ENCODE measurements at regions not wholly inside any gene's neighbourhood (a gene's known extent, or its start where the extent isn't known, plus 50 kb on each side); places are given as distances from the start of the nearest gene placed in this dataset.

- no peak overlapping the region for H3K4me3 ChIP-seq (ENCODE audit: low read depth, low read length)
- no peak for TF ChIP-seq CTCF (IDR thresholded peaks at IDR 0.05; ENCODE audit: insufficient read depth, low read length, poor library complexity, severe bottlenecking)
- no peak for DNase-seq (ENCODE audit: low read depth)
- H3K27me3 ChIP-seq (ENCODE audit: control insufficient read depth, insufficient read depth, low read length), result no peaks in the 10 kb centered on the region
- no peaks in the 10 kb centered on the region for H3K36me3 ChIP-seq (ENCODE audit: control insufficient read depth, insufficient read depth, low read length)
These were observed 304.5 kb upstream of the FZD8 start for GRCh38 chr10:35946556-35946955.

DNA sequence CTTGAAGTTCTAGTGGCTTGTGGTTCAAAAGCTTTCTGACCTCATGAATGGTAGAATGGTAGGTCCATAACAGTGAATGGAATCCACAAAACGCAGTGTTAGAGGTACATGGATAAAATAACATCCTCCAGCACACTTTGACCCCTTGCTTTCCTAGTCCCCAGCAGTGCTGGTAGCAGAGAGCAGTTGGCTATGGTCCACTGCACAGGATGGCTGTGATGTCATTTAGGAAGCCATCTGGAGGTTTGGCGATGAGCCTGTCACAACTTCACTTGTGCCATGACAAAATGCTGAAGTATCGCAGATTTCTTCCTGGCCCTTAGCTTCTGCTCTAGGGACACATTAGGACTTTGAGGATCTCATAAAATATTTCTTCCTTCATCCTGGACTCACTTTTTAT is 300.0 kb upstream of the FZD8 start:
- H3K4me3 ChIP-seq (ENCODE audit: low read depth, low read length), result no peak overlapping the region
- DNase-seq (ENCODE audit: low read depth), result no peak
- no peak for TF ChIP-seq CTCF (IDR thresholded peaks at IDR 0.05; ENCODE audit: insufficient read depth, low read length, poor library complexity, severe bottlenecking)
- H3K27me3 ChIP-seq (ENCODE audit: control insufficient read depth, insufficient read depth, low read length), result no peaks in the 10 kb centered on the region
- no peaks in the 10 kb centered on the region for H3K36me3 ChIP-seq (ENCODE audit: control insufficient read depth, insufficient read depth, low read length)

GRCh38 chr10:35940141-35941041 is 298.3 kb upstream of the FZD8 start:
- Histone ChIP-seq H3K36me3 (ENCODE audit: control insufficient read depth, insufficient read depth, low read length) (no peaks in the 10 kb centered on the region), H3K4me3 (ENCODE audit: low read depth, low read length) (no peak overlapping the region), H3K27me3 (ENCODE audit: control insufficient read depth, insufficient read depth, low read length) (no peaks in the 10 kb centered on the region)
- no peak for DNase-seq (ENCODE audit: low read depth)
- no peak for TF ChIP-seq CTCF (IDR thresholded peaks at IDR 0.05; ENCODE audit: insufficient read depth, low read length, poor library complexity, severe bottlenecking)

GRCh38 chr10:35938160-35938559 is 296.1 kb upstream of the FZD8 start:
- no peak for DNase-seq (ENCODE audit: low read depth)
- no peak for TF ChIP-seq CTCF (IDR thresholded peaks at IDR 0.05; ENCODE audit: insufficient read depth, low read length, poor library complexity, severe bottlenecking)
- Histone ChIP-seq H3K36me3 (ENCODE audit: control insufficient read depth, insufficient read depth, low read length) (no peaks in the 10 kb centered on the region), H3K4me3 (ENCODE audit: low read depth, low read length) (no peak overlapping the region), H3K27me3 (ENCODE audit: control insufficient read depth, insufficient read depth, low read length) (no peaks in the 10 kb centered on the region)

- Histone ChIP-seq H3K36me3 (ENCODE audit: control insufficient read depth, insufficient read depth, low read length) (no peaks in the 10 kb centered on the region), H3K4me3 (ENCODE audit: low read depth, low read length) (no peak overlapping the region), H3K27me3 (ENCODE audit: control insufficient read depth, insufficient read depth, low read length) (no peaks in the 10 kb centered on the region)
- DNase-seq (ENCODE audit: low read depth), result no peak
- no peak for TF ChIP-seq CTCF (IDR thresholded peaks at IDR 0.05; ENCODE audit: insufficient read depth, low read length, poor library complexity, severe bottlenecking)
These were observed 295.4 kb upstream of the FZD8 start for GRCh38 chr10:35937546-35937945.

DNA sequence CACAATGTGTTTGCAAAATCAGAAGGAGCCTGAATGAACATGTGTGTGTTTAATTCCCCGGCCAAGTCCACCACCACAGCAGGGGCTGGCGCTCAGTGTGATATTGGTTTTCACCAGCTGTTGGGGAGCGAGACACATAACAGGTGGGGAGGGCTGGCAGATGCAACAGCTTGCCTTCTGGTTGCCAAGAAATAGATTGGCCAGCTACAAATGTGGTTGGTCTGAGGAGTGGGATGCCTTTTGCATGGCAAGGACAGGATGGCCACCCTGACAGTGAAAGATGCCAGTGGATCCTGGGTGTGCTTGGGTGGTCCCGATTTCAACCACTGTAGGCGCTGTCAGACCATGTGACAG is 292.5 kb upstream of the FZD8 start:
- no peak for TF ChIP-seq CTCF (IDR thresholded peaks at IDR 0.05; ENCODE audit: insufficient read depth, low read length, poor library complexity, severe bottlenecking)
- no peak for DNase-seq (ENCODE audit: low read depth)

More for the DNA sequence above, 292.5 kb upstream of the FZD8 start:
- Histone ChIP-seq H3K27me3 (ENCODE audit: control insufficient read depth, insufficient read depth, low read length) (no peaks in the 10 kb centered on the region), H3K36me3 (ENCODE audit: control insufficient read depth, insufficient read depth, low read length) (no peaks in the 10 kb centered on the region), H3K4me3 (ENCODE audit: low read depth, low read length) (no peak overlapping the region)

Data from kidney epithelial cell (primary cell).